HG02852 (cell line): ENCODE measurements at regions not wholly inside any gene's neighbourhood (a gene's known extent, or its start where the extent isn't known, plus 50 kb on each side); places are given as distances from the start of the nearest gene placed in this dataset.

Experiments
- ATAC-seq: cut with Tn5 transposase; IDR thresholded peaks from one replicate; pipeline ENCODE4 v1.9.1; 2021; ENCODE audit warnings: mild to moderate bottlenecking, moderate library complexity; ENCODE audit not compliant: unreplicated experiment

DNA sequence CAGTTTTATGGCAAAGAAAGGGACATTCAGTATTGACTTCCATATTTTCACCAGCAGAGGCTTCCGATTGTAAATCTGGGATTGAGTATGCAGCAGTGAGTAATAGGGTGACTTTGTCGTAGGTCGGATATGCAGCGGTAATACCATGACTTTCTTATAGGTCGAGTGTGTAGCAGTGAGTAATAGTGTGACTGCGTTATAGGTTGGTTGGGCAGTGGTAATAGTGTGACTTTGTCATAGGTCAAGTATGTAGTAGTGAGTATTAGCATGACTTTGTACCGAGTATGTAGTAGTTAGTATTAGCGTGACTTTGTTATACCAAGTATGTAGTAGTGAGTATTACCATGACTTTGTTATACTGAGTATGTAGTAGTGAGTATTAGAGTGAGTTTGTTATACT is 268.2 kb upstream of the ADARB2 start:
- ATAC-seq: no peak

DNA sequence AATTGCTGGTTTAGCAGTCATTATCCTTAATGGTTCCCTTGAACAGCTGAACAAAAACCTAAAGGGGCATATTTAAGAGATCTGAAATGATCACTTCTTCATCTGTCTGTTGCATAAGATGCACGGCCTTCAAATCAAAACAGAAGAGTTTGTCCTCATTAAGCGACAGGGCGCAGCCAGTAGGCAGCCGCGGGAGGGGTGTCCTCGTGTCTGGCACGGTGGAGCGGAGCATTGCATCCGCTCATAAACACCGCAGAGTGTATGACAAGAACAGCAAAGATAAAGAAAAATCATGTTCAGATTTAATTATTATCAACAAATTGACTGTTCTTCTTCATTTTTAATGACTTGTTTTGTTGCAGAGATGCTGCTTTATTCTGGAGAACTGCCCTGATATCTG is 255.6 kb upstream of the ADARB2 start:
- ATAC-seq: no peak

DNA sequence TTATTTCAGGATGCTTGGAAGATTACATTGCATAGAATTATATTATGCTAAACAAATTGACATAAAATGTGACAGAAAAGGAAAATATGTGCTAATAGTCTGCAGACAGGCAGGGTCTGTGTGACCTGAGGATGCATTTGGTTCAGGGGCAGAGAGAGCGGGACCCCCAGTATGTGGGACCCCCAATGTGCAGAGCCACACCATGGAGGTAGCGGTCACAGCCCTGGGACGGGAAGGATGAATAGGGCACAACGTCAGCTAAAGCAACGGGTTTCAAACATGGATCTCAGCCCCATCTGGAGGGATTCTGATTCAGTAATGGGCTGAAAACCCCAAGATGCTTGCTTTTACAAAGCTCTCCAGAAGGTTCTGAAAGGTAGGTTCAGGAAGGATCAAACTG is 251.8 kb upstream of the ADARB2 start:
- no peak for ATAC-seq

DNA sequence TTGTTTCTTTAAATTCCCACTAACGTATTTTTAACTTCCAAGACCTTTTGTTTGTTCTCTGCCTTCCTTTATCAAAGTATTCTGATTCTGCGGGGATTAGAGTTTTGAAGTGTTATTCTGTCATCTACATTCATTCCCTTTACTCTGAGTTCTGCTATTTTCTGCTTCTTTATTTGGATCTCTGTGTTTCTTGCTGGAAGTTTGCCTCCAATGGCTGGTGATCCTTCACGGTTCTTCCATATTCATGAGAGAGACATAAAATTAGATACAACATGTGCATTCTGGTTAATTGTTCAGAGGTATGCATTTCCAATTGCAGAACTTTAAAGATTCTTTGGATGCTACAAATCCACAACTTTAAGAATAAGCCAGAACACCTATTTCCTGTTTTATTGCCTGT is 244.7 kb upstream of the ADARB2 start:
- no peak for ATAC-seq

DNA sequence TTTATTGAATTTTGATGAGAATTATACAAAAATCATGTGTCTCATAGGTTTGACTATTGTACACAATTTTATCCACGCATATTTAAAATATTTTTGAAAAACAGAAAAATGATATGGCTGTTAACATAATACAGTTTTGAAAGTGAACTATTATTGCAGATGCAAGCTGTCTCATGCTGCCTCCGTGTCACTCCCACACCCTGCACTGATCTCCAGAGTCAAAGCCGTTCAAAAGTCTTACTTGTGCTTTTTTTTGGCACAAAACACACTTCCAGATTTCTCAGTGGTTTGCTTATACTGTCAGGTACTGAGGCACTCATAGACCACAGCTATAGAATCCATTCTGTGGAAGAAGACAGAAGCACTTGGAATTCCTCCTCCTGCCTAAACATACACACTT is 243.1 kb upstream of the ADARB2 start:
- ATAC-seq: no peak

DNA sequence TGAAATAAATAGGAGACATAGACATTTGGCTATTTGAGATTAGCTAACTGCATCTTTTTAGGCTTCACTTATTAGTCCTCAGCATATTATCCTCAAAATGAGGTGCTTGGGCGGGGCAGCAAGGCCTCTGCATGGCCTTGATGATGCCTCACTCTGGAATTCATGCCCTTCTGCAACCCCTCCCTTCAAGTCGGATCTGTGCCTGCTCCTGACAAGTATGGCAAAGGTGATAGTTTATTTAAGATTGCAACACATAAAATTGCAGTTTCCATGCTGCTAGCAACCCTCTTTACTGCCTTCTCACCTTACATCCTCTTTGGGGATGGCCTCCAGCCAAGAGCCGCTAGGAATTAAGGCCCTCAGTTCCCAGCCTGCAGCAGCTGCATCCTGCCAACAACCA is 241.3 kb upstream of the ADARB2 start:
- no peak for ATAC-seq

DNA sequence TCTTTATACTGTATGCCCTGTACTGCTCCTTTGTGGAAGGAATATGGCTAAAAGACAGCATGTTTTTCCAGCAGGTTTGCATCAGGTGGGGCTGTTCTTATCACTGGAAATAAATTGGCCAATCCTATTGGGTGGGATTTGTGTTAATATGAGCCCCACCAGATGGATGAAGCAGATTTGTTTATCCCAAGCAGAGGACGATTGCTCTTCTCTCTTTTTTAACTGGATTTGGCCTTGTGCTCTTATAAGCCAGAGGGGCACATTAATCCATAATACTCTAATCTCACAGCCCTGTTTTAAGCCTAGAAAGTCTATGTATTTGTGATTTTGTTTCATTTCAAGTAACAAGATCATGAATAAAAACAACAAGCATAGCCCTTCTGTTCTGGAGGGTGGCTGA is 240.1 kb upstream of the ADARB2 start:
- ATAC-seq: no peak

DNA sequence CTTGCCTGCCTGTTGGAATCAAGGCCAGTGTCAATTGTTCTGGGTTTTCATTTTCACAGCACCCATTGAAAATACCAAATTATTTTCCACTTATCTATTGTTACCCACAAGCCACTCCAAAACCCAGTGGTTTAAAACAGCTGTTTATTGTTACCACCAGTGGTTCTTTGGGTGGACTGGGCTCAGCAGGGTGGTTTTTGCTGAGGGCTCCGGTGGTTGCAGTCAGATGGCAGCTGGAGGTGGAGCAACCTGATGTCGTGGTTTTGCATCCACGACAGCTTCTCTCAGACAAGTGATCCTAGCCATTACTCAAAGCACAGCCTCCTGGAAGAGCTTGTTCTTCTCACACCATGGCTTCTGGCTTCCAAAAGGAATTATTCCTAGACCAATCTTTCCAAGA is 235.1 kb upstream of the ADARB2 start:
- no peak for ATAC-seq

DNA sequence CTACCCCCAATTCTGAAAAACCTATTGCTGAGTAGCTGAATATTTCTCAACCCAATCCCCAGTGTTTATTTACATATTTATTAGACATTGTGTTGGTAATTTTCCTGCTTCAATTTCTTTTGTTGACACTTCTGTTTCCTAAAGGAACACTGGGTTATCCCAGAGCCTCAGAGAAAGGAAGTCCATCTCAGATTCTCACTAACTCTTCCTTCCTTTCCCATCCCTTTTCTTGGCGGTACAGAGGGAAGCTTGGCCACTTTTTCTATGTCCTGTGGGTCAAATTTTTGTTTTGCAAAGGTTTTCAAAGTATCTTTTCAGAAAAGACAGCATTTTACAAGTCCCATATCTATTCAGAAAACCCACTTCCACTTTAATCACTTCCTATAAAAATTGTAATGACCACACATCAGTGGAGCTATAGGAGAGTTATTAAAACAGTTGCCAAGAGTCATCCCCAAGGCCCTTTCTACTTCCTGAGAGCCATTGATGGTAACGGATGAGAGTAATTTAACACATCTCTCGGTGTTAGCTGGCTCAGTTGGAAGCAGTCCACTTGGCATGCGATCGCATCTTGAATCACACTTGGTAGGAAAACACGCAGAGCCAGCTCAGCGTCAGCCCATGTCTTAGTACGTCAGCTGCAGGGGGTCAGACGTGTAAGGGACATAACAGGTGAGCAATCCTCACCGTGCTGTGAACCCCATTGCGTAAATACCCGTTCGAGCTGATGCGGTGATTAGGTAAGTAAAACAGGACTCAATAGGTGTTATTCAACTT is 231.1 kb upstream of the ADARB2 start:
- no peak for ATAC-seq

DNA sequence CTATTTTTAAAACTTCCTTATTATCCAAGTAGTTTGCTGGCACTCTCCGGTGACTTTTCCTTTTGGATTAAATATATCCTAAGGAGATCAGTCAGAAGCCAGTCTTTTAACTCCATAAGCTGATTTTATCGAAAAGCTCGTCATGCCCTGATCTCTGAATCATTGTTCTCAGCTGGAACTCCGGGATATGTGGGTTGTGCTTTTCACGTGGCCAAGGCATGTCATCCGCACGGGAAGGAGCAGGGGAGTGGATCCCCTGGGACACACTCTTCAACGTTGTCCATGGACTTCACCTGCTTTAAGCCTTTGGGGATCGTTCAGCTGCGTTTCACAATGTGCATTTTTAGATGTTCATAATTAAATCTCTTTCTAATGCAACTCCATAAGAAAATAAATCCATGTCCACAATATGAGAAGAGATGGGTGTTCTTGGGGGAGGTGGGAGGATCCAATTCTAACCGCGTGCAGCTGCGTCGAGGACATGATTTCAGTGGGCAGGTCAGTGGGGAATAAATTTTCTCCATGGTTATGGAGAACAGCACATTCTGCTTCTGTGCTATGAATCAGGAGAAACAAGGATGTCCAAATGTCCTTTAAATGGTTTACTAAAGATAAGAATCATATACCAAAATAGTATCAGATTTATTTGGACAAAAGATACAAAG is 229.5 kb upstream of the ADARB2 start:
- no peak for ATAC-seq

DNA sequence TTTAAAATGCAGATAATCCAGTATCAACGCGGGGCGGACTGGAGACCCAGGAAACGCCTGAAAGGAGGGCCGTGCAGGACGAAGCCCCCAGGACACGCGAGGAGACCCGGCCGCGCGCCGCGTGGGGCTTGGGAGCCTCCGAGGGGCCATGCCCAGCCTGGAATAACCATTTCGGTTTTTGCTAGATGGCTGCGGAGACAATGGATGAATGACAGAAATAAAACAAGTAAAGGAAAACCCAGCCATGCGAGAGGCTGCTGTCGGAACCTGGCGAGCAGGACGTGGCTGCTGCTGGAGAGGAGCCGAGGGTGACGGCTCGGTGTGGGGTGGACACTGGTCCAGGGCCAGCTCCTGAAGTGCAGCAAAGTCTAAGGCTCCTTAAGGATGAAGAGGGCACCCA is 227.2 kb upstream of the ADARB2 start:
- ATAC-seq: no peak

DNA sequence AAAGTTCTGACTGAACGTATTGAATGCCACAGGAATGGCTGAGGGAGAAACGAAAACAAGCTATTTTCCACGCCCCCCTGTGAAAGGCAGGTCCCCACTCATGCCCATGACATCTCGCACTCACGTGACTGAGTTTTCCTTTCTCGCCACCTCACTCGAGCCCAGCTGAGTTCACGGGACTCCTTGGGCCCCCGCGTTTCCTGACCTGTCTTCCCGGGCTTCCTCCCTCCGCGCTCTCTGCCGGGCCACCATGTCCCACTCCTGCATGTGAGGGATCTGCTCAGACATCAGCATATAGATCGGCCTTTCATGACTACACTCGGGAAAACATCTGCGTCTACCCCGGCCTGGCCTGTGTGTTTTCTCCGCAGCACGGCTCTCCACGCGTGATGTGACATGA is 226.0 kb upstream of the ADARB2 start:
- ATAC-seq: no peak

DNA sequence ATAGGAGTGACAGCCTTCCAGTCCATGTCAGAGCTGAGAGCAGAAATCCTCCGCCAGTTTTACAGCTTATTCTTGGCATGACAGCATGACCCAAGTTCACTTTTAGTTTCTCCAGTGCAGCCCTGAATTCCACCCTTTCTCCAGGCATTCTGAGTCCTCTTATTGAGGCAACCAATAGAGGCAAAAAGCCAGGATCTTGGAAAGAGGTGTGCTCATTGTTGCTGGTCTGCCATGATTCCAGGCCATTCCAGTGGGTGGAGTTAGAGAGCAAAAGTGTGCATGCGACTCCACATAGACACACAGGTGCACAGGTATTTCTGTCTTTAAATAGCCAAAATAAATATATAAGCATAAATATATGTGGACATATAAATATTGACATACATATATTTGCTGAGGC is 224.7 kb upstream of the ADARB2 start:
- no peak for ATAC-seq

DNA sequence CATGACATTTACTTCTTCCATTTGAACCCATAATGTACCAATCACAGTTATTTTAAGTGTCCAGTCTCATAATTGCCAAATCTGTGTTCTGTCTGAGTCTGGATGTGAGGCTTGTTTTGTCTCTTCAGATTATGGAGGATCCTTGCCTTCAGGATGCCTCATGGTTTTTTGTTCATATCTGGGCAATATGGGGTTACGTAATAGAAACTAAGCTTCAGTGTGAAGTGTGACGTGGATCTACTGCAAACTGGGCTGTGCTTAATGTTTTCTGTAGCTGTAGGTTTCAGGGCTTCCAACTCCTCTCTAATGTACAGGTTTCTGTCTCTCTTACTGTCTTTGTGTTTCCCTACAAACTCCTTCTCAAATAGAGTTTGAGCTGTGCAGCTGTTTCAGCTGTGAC is 223.7 kb upstream of the ADARB2 start:
- no peak for ATAC-seq

DNA sequence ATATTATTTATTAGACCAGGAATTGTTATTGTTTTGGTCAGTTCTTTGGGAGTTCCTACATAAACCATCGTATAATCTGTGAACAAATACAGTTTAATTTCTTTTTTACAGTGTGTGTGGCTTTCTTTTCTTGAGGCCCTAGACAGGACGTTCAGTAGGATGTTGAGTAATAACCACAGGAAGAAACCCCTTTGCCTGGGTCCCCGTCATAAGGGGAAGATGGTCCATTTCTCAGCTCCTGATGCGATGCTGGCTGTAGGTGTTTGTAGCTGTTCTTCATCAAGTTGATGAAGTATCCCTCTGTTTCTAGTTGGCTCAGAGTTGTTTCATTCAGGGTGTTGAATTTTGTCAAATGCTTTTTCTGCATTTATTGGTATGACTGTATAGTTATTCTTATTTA is 219.7 kb upstream of the ADARB2 start:
- ATAC-seq: no peak

DNA sequence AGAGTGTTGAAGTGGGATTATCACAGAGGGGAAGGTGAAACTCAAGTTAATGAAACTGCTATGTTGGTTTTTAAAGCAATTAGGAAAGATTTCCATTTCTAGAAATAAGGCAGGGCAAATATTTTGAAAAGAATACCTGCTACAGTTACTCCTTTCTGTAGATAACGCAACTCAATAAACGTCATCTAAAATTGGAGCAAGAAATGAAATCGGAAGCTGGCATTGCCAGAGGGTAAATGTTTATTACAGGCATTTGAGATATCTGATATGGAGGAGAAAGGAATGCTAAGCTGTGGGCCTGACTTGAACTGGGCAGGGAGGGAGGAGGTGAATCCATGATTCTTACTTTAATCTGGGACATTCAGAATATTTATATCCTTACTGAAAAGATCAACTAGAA is 217.0 kb upstream of the ADARB2 start:
- no peak for ATAC-seq

DNA sequence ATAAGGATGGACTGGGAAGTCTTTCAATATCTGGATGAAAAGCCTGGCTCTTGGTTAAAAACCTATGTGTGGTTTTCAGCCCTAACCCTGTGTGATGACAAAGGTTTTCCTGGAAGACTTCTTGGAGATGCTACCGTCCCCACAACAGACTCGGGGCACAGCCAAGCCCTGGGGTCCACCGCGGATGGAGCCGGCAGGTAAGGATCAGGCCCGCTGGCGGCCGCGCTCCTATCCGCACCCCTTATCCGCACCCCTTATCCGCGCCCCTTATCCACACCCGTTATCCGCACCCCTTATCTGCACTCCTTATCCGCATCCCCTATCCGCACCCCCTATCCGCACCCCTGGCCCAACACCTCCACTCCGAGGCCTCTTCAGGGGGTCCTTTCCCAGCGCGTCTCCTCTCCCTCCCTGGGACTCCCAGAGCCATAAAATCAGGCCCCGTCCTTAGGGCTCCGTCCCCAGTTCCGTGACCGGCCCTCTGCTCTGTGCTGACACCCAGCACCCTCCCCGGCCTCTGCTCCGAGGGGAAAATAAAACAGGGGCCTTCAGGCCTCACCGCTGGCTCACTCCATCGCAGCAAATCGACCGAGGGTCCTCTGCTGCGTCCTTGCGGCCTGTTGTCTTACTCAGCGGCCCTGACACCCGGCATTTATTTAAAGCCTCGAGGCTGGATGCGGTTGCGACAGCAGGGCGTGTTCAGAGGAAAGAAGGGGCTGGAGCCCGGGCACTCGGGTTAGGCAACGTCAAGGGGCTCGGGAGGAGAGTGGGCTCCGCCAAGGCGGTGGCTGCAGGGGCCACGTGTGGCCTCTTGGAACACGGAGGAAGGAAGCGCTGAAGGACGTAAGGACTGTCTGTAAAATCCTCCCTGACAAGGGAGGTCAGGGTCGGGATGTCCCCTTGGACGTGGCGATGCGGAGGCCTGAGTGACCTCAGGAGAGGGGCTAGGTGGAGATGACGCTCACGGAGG is 215.1 kb upstream of the ADARB2 start:
- ATAC-seq: no peak

DNA sequence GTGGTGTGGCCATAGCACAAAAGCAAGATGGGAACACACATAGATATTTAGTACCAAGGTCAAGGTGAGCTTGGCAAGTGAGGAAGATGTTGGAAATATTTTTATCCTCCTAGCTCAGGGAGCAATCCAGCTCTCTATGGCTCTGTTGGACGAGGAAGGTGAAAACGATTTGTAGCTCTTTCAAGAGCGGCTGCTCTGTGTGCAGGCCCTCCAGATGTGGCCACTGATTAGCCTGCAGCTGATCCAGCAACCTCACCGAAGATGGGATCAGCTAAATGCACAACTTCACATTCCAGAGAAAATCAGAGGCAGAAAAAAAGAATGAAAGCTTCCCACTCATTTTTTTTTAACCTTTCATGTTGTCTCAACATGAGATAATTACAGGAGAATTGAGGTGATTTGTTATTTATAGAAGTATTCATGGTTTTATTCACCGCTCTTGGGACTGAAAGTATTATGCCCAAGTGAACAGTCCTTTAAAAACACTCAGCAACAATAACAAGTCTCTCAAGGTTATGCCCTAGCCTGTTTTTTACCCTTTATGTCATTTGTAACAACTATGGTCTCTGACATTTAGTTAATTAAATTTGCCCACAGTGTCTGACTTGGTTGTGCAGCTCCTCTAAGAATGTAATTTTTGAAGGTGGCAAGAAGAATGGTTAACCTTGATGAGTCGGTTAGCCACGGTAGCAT is 213.6 kb upstream of the ADARB2 start:
- ATAC-seq: no peak

DNA sequence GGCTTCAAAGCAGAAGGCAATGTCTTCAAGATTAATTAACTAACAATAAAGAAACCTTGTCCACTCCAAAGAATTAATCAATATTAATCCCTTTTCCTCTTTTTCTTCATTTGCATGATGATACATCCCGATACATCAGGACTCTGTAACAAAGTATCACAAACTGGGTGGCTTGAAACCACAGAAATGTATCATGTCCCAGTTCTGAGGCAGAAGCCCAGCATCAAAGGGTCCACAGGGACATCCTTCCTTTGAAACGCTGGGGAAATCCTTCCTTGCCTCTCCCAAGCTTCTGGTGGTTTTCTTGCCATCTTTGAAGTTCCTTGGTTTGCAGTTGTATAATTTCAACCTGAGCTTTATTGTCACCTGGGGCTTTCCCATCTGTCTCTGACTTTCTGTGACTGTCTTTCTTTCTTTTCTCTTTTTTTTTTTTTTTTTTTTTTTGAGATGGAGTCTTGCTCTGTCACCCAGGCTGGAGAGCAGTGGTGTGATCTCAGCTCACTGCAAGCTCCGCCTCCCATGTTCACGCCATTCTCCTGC is 210.2 kb upstream of the ADARB2 start:
- ATAC-seq: no peak

DNA sequence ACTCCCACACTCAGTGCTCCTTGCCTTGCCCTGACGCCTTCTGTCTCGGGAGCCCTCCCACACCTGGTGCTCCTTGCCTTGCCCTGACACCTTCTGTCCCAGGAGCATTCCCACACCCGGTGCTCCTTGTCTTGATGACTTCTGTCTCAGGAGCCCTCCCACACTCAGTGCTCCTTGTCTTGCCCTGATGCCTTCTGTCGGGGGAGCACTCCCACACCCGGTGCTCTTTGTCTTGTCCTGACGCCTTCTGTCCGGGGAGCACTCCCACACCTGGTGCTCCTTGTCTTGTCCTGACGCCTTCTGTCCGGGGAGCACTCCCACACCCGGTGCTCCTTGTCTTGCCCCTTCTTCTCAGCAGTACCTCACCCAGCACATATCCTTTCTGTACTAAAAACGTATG is 207.2 kb upstream of the ADARB2 start:
- ATAC-seq: no peak

DNA sequence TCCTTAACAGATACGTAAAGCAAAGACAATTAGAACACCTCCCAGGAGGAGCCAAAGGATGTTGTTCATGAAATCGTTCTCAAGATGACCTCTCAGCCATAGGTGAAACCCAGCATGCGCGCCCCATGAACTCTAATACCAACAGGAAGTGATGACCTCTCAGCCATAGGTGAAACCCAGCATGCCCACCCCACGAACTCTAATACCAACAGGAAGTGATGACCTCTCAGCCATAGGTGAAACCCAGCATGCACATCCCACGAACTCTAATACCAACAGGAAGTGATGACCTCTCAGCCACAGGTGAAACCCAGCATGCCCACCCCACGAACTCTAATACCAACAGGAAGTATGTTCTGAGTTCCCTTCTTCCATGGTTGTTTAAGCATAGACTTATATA is 205.2 kb upstream of the ADARB2 start:
- no peak for ATAC-seq
